Stimulated activated CD4-positive, alpha-beta T cell treated with anti-CD3 and anti-CD28 coated beads, Interleukin-15, amount 100 ng/mL, for 24 hours (primary cell): ENCODE measurements at regions not wholly inside any gene's neighbourhood (a gene's known extent, or its start where the extent isn't known, plus 50 kb on each side); places are given as distances from the start of the nearest gene placed in this dataset.
"Not testable (repeated sequence)": the region's sequence is repeated elsewhere in the genome, so short reads cannot be mapped to it uniquely, and the experiment has no call there.

ENCODE experiments used
- DNase-seq: peaks from one replicate; pipeline ENCODE4 v3.0.0-alpha.2; 2020

DNA sequence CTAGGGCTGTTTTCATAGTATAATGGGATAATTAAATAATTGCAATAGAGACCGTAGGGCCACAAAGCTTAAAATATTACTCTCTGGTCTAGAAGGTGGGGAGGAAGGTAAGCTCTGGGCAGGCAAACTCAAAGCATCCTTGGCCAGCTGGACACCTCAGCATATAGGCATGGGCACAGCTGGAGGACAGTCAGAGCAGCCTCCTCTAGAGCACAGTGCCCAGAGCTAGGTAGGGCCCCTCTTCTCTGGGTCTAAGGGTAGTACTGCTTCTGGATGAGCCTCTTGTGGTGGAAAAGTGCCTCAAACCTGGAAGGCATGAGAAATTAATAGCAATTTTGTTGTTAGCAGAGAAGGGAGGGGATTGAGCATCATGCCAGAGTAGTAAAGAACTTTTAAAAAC is 116.9 kb upstream of the FOXN2 start:
- no peak for DNase-seq

DNA sequence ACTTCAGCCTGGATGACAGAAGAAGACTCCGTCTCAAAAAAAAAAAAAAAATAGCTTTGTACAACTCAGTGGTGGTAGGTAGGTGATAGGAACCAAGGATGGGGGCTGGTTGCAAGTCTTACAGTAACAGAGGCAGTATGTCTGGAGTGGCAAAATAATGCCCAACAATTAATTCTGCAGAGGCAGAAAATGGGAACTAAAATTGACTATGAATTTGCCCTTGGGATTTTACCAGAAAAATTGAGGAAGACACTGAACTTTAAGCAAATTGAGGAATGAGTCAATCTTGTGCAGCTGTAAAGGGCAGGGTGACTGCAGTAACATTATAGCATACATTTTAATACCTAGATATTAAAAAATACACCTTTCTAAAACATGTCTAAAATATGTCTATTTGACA is 116.1 kb upstream of the FOXN2 start:
- DNase-seq = no peak

DNA sequence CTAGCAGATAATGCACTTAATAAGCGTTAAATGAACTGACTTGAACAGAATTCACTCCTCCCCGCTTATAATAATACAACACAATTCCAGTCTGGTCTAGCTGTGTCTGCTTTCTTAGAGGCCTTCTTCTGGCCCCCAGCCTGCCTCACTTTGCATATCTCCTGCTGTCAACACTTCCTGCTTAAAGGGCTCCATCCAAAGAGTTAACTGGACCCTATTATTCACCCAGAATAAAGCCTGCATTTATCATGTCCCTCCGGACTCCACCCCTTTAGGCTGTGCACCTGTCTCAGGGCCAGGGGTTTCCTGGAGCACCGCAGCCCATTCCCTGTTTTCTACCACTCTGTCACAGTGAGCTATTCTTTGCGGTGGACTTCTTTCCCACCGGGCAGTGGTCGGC is 115.4 kb upstream of the FOXN2 start:
- no peak for DNase-seq

DNA sequence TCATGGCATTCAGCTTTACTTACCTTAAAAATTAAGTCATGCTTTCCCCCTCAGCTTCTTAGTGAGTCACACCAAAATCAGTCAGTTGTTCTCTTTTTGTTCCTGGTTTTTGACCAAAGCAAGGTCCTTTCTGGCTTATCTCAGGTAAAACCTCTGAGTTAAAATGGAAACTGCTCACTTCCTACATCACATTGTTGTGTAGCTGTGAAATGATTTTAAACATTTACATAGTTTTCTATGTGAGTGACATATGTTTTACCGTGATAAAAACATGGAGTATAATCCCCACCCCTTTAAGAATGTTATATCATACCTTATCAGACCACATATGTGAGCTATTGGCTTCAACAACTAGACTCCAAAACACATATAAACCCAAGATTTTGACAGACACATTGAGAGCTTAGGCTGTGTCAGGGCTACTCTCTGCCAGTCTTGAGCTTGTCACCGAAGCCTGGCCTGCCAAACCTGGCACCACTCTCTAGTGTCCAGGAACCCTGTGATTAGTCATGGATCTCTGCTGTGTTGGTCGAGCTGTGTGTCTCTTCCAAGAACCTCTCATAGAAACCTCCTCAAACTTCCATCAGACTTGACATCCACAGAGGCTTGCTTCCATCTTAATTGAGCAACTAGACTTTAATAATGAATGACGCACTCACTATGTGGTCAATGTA is 113.7 kb upstream of the FOXN2 start:
- DNase-seq = no peak

DNA sequence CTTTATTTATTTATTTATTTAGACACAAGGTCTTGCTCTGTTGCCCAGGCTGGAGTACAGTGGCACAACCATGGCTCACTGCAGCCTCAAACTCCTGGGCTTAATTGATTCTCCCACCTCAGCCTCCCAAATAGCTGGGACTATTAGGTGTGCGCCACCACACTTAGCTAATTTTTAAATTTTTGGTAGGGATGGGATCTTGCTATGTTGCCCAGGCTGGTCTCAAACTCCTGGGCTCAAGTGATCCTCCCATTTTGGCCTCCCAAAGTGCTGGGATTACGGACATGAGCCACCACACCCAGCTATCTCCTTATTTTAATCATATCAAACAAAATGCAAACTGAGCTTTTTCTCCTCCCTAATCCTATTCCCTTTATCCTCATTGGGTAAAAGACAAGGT is 113.0 kb upstream of the FOXN2 start:
- not testable (repeated sequence) for DNase-seq

DNA sequence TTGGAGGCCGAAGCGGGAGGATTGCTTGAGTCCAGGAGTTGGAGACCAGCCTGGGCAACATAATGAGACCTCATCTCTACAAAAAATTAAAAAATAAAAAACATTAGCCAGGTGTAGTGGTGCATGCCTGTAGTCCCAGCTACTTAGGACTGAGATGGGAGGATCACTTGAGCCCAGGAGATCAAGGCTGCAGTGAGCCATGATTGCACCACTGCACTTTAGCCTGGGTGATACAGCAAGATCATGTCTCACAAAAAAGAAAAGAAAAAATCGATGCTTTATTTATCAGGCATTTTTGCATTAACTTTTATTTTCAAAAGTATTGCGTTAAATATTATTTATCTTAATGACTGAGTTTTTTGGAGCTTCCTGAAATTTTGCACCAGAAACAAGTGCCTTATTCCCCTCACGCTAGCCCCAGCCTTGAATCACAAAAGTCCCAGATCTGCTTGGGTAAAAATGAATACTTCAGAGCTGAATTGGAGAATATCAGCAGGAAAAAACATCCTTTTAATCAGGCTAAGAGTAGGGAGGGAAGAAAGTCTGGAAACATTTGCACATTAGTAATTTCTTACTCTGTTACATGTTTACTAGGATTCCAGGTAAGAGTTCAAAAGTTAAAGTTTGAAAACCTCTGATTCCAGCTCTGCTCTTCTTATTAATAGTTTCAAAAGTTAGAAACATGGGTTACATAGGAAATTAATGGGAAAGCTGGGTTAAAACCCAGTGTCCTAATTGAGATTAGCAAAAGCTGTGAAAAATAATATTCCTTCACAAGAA is 111.4 kb upstream of the FOXN2 start:
- DNase-seq = no peak

DNA sequence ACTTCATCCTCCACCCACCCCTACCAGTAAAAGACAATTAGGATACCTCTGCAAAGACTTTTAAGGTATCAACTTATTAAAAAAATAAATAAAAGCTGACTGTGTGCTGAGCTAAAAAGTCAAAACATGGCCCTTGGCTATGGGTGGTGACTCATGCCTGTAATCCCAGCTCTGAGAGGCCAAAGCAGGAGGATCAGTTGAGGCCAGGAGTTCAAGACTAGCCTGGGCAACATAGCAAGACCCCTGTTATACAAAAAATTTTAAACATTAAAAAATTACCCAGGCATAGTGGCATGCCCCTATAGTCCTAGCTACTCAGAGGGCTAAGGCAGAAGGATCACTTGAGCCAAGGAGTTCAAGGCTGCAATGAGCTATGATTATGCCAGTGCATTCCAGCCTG is 110.8 kb upstream of the FOXN2 start:
- DNase-seq = no peak

DNA sequence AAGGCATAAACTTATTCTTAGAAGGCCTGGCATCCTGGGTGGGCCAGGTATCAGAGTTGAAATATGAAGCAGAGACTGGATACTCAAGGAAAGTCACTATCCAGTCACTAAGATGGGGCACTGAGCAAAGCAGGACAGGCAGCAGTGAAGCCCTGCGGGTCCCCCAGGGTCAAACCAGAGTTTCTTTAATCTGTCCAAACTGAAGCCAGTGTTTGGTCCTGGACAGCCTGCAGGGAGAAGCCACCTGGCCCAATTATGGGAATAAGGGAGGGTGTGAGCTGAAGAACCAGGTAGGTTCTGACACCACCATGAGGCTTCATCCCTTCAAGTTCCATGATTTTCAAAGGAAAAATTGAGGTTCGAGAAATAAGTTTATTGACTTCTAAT is 109.7 kb upstream of the FOXN2 start:
- DNase-seq = no peak

DNA sequence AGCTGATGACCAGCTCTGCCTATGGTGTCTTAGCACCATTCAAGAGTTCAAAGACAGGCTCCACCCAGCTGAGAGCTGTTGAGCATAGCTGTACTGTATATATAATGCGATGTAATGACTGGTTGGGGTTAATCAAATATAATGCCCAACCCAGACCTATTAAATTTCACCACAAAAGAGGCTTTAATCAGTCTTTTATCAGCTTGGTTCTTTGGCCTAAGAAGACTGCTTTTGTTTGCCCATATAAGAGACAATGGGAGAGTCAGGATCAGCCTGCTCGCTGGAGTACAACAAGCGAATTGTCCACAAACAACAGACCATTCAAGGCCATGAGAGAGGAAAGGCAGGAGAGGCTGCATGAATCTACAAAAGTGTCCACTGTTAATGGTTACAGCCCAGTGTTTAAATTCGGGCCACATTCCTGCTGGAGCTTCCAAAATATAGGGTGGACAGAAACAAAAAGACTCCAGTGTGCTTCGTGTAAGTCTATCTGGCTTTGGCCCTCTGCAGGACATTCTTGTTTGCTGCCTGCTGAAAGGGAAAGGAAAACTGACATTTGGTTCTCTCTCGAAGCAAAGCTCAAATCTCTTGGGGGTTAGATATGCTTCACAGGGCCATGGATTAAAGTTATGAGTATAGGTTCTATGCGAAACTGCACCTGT is 109.2 kb upstream of the FOXN2 start:
- DNase-seq = no peak

DNA sequence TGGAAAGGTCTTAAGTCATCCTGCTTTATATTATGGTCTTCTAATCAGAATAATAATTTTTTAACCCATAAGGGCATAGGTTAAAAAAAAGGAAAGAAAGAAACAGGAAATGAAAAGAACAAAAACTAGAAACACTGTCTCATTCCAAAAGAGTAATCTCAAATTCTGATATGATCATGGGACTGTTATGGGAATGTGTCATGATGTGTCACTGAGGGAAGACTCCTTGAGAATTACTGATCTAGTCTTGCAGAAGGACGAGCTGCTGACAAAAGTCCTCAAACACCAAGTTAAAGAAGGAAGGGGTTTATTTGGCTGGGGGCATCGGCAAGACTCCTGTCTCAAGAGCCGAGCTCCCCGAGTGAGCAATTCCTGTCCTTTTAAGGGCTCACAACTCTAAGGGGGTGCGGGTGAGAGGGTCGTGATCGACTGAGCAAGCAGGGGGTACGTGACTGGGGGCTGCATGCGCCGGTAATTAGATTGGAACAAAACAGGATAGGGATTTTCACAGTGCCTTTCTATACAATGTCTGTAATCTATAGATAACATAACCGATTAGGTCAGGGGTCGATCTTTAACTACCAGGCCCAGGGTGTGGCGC is 108.3 kb upstream of the FOXN2 start:
- DNase-seq = not testable (repeated sequence)

DNA sequence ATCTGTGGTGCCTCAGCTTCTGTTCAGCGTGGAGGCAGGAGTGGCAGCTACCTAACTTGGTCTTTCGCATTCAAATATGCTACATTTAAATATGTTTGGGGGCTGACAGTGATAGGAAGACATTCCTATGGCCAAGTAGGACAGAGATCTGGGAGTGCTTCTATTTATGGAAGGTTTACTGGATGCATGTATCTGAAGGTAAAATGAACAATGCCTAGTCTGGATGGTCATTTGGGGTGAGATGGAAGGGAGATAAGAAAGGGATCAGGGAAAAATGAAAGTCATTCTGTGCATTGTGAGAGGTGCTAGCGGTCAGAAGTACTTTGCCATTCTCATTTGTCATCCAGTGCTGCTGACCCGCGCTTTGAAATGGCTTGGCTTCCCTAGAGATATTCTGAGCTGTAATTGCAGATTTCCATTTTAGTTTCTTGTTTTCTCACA is 107.3 kb upstream of the FOXN2 start:
- no peak for DNase-seq

DNA sequence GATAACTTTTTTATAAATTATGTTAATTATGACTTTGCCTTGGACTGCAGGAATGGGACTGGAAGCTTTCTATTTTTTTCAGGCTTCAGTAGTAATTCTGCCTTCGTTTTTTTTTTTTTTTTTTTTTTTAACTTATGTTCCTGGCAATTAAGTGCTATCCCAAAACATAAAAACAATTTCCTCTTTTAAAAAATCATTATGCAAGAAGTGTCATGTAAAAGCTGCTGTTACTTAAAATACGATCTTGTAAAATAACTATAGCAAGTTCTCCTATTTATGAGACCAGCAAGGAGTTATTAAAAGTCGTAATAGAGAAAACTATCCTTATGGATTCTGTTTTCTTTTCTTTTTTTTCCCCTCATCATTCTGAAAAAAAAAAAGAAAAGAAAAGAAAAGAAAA is 106.6 kb upstream of the FOXN2 start:
- no peak for DNase-seq

DNA sequence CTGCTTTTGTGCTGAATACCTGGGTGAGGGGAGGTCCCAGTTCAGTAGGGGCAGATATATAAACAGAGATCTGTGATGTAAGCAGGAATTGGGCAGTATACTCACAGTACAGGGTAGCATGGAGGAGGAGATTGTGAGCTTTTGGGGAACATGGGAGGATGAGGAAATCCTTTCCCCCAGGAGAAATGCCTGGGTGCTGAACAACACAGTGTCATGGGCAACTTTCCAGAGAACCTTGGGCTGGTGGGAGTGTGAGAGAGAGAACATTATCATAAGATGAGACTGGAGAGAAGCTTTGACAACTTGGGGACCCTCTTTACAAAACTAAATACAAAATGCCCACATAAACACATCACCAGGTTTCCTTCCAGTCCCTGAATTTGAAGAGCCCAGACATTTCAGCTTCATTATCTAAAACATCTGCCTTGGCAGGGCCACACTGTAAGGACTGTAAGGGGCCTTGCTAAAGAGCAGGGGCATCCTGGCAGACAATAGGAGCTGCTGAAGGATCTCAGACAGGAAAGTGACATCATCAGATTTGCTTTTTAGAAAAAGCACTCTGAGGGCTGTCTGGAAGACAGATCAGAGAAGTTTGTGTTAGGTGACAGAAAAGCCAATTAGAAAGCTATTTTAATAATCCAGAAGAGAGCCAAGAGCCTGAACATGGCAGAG is 105.1 kb upstream of the FOXN2 start:
- no peak for DNase-seq

DNA sequence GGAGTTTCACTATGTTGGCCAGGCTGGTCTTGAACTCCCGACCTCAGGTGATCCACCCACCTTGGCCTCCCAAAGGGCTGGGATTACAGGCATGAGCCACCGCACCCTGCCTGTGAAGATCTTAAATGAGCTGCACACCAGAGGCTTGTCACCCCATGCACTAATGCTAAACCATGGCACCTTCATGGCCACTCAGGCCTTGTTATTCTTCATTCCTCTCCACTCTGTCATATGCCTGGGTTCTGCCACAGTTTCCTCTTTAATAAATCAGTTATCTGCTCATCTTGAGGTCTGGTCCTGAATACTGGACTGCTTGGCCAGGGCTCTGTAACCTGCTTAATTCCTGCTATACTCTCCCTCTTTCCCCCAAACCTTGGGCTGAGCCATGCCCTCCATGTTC is 104.3 kb upstream of the FOXN2 start:
- no peak for DNase-seq

DNA sequence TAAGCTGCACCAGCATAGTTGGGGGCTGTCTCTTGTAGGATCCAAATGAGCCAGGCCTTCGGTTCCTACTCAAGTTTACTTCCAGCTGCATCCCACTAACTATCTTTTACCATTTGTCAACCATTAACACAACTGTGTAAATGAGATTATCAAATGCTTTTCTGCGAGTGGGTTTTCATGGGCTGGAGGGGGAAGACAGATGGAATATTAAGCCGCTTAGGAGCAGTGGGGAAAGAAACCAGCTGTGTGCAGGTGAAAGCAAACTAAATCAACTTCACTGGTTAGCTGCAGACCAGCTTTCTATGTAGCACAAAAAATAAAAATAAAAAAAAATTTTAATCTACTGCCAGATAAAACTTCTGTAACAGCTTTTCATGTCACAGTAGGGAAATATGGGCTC is 100.8 kb upstream of the FOXN2 start:
- no peak for DNase-seq

DNA sequence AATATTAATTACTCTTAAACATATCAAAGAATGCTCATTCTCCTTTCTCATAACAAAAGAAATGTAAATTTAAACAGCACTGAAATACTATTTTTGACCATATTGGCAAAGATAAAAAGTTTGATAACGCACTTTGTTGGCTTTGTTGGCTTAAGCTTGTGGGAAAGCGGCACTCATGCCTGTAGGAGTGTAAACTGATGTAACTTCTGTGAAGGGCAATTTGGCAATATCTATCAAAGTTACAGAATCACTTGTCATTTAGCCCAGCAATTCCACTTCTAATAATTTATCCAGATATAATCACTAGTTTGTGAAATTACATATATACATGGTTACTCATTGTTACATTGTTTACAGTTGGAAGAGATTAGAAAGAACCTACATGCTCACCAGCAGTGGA is 96.3 kb upstream of the FOXN2 start:
- DNase-seq = no peak

DNA sequence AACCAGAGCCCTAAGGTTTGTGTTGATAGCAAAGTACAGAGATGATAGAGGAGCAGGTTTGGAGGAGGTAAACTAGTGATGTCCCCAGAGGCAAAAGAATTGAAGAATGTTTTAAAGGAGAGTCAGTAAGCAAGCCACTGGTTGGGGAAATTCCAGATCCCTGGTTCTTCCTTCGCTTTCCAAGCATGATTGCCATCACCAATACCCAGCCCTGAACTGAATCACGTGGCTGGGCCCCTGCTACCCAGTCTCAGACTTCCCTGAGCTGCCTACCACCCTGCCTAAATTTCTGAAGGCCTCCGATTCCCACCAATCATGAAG is 95.3 kb upstream of the FOXN2 start:
- DNase-seq = no peak

DNA sequence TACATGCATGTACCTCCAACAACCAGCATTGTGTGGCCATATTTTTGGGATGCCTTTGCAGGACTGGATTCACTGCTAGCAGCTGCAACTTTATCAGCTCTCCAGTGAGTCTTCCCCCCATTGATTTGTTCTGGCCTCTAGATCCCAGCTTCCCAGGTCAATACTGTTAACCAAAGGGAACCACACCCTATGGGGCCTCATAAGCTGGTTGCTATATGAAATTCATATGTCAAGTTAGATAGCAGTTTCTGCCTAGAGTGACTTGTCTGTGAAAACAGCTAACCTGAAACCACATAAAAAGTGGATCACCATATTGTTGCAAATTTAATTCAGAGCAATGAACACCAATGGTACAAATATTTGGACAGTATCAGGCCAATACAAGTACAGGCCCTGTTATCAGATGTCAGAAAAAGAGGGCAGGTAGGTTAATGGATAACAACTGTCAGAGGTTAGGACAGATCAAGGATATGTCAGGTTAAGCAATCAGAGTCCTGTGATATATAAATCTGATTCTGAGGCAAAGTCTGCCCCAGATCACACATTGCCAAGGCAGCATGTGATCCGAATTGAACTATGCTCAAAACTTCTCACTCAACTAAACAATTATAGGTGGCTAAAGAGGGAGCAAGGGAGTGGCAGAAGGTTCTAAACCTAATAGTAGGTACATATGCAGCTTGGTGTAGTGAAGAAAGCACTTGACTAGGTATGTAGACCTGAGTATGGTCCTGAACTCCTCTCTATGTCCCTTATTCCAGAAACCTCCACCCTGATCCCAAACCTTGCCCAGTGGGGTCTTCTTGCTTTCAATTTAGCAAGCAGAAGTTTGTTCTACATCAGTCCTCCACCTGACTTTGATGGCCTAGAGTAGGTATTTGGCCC is 94.7 kb upstream of the FOXN2 start:
- DNase-seq = no peak

DNA sequence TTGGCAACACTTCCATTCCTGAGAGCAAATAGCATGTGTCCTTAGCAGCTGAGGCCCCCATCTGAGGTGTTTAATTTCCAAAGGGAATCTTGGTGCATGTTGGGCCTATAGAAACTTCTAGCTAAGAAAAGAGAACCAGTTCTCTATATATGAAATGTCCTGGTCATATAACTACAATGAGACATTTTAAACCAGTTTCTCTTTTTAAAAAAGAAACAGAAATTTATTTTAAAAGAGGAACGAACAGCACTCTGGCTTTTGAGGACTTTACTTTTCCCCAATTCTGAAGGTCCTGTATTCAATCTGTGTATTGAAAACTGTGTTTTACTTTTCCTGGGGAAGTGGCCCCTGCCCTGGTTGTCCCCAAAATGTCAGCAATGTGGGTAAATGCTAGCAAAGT is 94.0 kb upstream of the FOXN2 start:
- no peak for DNase-seq

DNA sequence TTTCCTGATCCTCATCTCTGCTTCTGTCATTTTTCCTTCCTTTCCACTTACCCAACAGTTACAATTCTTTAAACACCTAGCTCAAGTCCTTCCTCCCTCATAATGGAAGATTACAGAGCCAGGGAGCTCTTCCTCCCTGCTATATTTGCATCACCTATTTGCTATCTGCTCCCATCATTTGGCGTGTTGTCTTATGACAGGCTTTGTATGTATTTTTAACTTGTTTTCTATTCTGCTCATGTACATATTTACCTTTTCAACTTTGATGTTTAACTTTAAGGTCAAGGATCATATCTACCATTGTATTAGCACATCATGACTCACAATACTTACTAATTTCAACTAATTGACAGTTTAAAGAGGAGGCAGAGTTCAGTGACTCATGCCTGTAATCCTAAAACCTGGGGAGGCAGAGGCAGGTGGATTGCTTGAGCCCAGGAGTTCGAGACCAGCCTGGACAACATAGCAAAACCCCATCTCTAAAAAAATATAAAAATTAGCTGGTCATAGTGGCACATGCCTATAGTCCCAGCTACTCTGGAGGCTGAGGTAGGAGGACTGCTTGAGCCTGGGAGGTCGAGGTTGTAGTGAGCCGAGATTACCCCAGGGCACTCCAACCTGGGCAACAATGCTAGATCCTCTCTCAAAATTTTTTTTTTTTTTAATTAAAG is 92.5 kb upstream of the FOXN2 start:
- DNase-seq = no peak

DNA sequence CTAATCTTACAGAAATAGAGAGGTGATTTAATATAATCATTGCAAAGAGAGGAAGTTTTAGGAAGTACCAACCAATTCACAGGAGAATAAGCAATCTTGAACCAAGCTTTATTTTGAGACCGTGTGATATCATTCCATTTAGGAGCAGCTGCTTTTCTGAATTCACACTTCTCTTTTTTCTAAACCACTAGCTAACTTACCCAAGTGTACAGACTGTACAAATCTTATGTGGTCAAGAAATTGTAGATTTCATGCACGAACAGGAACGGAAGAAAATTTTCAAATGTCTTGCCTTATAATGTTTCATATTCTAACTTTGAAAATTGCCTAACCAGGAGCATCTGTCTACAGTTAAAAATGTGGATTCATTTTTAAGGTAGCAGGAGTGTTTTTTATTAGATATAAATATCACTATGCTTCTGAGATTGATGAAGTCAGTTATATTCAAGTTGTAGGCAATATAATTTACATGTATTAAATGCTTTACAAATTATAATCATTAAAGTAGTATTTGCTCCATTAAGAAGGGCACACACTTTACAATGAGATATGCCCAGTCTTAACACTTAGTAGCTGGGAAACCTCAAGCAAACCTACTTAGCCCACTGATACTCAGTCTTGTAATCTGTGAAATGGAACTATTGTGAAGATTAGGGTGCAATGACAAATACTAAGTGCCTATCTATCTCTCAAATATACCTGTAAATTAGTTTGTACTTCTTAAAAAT is 86.7 kb upstream of the FOXN2 start:
- DNase-seq = no peak
